Activated naive CD8-positive, alpha-beta T cell treated with anti-CD3 and anti-CD28 coated beads, Interleukin-2, amount 50 U/mL, for 24 hours (primary cell): ENCODE measurements at regions not wholly inside any gene's neighbourhood (a gene's known extent, or its start where the extent isn't known, plus 50 kb on each side); places are given as distances from the start of the nearest gene placed in this dataset.

Experiments
- ATAC-seq: fragments of 150-1000 bp; cut with Tn5 transposase; one replicate; pipeline ENCODE4 v1.10.0; 2021
- DNase-seq: peaks from one replicate; pipeline ENCODE4 v3.0.0; 2021
- H3K27ac Mint-ChIP-seq: one replicate; pipeline ENCODE4 v1.8.0; 2021; ENCODE audit warnings: mild to moderate bottlenecking, mixed read lengths
- H3K27me3 Mint-ChIP-seq: one replicate; pipeline ENCODE4 v1.8.0; 2021; ENCODE audit warnings: mixed read lengths
- H3K36me3 Mint-ChIP-seq: one replicate; pipeline ENCODE4 v1.8.0; 2021; ENCODE audit warnings: low read depth, mixed read lengths
- H3K4me1 Mint-ChIP-seq: one replicate; pipeline ENCODE4 v1.8.0; 2021; ENCODE audit warnings: mixed read lengths
- H3K4me3 Mint-ChIP-seq: one replicate; pipeline ENCODE4 v1.8.0; 2021; ENCODE audit warnings: mild to moderate bottlenecking, moderate library complexity, mixed read lengths
- H3K9me3 Mint-ChIP-seq: one replicate; pipeline ENCODE4 v1.8.0; 2021; ENCODE audit warnings: mixed read lengths

DNA sequence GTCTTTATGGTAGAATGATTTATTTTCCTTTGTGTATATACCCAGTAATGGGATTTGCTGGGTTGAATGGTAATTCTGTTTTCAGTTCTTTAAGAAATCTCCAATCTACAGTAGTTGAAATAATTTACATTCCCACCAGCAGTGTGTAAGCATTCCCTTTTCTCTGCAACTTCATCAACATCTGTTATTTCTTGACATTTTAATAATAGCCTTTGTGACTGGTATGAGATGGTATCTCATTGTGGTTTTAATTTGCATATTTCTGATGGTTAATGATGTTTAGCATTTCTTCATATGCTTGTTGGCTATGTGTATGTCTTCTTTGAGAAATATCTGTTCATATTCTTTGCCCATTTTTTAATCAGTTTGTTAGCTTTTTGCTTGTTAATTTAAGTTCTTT, 901.2 kb downstream of the METTL15 start:
- H3K4me3 Mint-ChIP-seq, result no peak overlapping the region
- DNase-seq (no peak), ATAC-seq (no peak)
- no peaks in the 10 kb centered on the region for H3K27me3 Mint-ChIP-seq
- H3K9me3 Mint-ChIP-seq, result peaks cover 11% of the 10 kb centered on the region
- no peaks in the 10 kb centered on the region for H3K4me1 Mint-ChIP-seq
- no peak overlapping the region for H3K27ac Mint-ChIP-seq
- H3K36me3 Mint-ChIP-seq, result no peaks in the 10 kb centered on the region

DNA sequence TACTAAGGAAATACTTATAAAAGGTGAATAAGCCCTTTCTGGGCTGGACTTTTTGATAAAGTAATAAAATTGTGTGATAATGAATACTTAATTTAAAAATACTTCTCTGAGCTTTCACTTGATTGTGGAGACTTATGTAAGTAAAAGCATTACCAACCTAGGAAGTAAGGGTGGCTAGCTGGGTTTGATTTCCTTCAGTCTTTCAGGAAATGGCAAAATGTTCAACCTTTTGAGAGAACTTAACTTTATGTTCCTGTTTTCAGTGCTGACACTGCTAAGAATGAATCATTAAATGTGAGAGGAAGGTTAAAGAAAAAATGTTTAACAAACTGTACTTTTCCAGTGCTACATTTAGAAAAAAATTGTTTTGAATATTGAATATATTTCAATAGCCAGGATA, 900.3 kb downstream of the METTL15 start:
- no peaks in the 10 kb centered on the region for H3K4me1 Mint-ChIP-seq
- no peaks in the 10 kb centered on the region for H3K27me3 Mint-ChIP-seq
- no peak overlapping the region for H3K4me3 Mint-ChIP-seq
- no peak for DNase-seq
- ATAC-seq, result no peak
- no peak overlapping the region for H3K27ac Mint-ChIP-seq
- H3K36me3 Mint-ChIP-seq, result no peaks in the 10 kb centered on the region
- H3K9me3 Mint-ChIP-seq, result peaks cover 11% of the 10 kb centered on the region

- no peak for ATAC-seq
- no peak for DNase-seq
- no peak overlapping the region for H3K27ac Mint-ChIP-seq
- H3K36me3 Mint-ChIP-seq, result no peaks in the 10 kb centered on the region
- no peaks in the 10 kb centered on the region for H3K4me1 Mint-ChIP-seq
- H3K27me3 Mint-ChIP-seq, result no peaks in the 10 kb centered on the region
- H3K9me3 Mint-ChIP-seq, result peaks cover 11% of the 10 kb centered on the region
- no peak overlapping the region for H3K4me3 Mint-ChIP-seq
Observed at GRCh38 chr11:29006668-29007067, 898.5 kb downstream of the METTL15 start.

DNA sequence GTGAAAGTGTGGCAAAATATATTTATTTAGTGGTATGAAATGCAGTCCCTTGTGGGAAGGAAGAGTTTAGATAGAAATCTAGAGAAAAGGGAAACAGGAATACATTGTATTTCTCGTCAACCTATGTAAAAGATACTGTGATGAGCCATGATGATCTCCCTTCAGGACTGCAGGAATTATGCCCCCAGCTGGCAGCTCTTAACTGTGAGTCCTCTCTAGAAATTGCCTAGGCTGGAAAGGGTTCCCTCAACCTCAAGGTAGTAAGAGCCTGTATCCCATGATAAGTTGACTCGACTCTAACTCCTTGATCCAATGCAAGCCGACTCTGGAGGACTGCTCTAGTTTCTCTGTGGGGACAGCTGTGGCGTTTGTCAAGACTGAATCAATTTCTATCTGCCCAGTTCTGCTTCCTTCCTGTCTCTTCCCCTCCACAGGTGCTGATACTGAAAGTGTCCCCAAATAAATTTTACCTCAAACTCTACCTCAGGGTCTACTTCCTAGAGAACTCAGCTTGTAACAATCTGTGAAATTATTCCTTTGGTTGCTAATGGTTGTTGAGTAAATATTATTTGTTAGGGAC, 897.3 kb downstream of the METTL15 start:
- Mint-ChIP-seq H3K9me3 (peaks cover 11% of the 10 kb centered on the region), H3K27ac (no peak overlapping the region), H3K36me3 (no peaks in the 10 kb centered on the region), H3K4me1 (no peaks in the 10 kb centered on the region), H3K27me3 (no peaks in the 10 kb centered on the region), H3K4me3 (no peak overlapping the region)
- DNase-seq (no peak), ATAC-seq (no peak)

- H3K27ac Mint-ChIP-seq, result no peak overlapping the region
- H3K4me1 Mint-ChIP-seq, result no peaks in the 10 kb centered on the region
- DNase-seq, result no peak
- no peaks in the 10 kb centered on the region for H3K36me3 Mint-ChIP-seq
- peaks cover 9% of the 10 kb centered on the region for H3K9me3 Mint-ChIP-seq
- H3K4me3 Mint-ChIP-seq, result no peak overlapping the region
- no peak for ATAC-seq
- no peaks in the 10 kb centered on the region for H3K27me3 Mint-ChIP-seq
Observed at GRCh38 chr11:29002816-29003215, 894.6 kb downstream of the METTL15 start.

DNA sequence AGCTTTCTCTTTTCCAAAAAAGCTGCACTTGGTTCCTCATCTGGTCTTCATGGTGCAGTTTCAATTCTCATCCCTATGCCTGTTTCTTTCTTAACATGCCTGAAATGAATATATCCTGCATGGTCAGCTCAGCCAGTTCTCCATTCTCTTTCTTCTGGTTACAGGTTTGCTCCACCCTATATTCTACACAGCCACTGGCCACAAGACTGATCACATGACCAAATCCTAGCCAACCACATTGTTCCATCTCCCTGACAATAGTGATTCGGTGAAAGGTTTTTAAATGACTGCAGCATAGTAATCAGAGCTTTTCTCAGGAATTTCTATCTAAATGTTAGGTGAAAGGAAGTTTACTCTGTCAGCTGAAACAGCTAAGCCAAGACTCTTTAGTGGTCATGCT, 891.4 kb downstream of the METTL15 start:
- Mint-ChIP-seq H3K36me3 (no peaks in the 10 kb centered on the region), H3K4me1 (no peaks in the 10 kb centered on the region), H3K27me3 (no peaks in the 10 kb centered on the region), H3K27ac (no peak overlapping the region), H3K9me3 (peaks cover 8% of the 10 kb centered on the region), H3K4me3 (no peak overlapping the region)
- ATAC-seq (no peak), DNase-seq (no peak)

DNA sequence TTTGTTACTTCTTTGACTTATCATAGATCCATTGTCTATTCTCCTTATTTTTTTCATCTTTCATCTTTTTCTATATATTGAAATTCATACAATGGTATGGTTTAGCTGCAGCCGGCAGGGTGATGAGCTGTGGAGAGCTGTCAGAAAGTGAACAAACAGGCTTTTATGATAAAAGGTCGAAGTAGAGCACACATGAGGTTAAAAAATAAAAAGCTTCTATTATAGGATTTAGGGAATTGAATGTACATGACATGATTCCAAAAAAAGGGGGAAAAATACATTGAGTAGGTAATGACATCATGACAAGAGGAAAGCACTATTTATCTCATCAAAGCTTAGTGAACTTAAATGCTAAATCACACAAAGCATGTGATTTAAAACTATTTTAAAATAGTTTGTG, 884.8 kb downstream of the METTL15 start:
- no peaks in the 10 kb centered on the region for H3K4me1 Mint-ChIP-seq
- peaks cover 14% of the 10 kb centered on the region for H3K9me3 Mint-ChIP-seq
- H3K36me3 Mint-ChIP-seq, result no peaks in the 10 kb centered on the region
- DNase-seq (no peak), ATAC-seq (no peak)
- no peak overlapping the region for H3K4me3 Mint-ChIP-seq
- no peaks in the 10 kb centered on the region for H3K27me3 Mint-ChIP-seq
- H3K27ac Mint-ChIP-seq, result no peak overlapping the region

DNA sequence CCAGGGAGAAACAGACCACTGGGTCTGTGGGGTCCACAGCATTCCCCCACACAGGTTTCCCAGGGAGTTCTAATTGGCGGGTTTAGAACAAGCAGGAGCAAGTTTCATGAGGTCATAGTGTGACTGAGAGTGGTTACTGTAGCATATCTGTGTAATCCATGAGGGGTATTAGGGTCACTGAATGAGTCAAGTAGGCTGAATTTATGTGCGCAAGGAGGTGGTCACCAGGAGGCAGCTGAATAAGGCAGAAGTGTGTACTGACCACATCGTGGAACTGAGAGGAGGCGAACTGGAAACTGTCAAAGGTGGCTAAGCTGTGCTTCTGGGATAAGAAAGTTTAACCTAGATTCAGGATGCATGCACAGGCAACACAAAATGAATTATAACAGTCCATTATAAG, 876.0 kb downstream of the METTL15 start:
- Mint-ChIP-seq H3K9me3 (peaks cover 7% of the 10 kb centered on the region), H3K27ac (no peak overlapping the region), H3K4me3 (no peak overlapping the region), H3K36me3 (no peaks in the 10 kb centered on the region), H3K27me3 (no peaks in the 10 kb centered on the region), H3K4me1 (no peaks in the 10 kb centered on the region)
- ATAC-seq (no peak), DNase-seq (no peak)

DNA sequence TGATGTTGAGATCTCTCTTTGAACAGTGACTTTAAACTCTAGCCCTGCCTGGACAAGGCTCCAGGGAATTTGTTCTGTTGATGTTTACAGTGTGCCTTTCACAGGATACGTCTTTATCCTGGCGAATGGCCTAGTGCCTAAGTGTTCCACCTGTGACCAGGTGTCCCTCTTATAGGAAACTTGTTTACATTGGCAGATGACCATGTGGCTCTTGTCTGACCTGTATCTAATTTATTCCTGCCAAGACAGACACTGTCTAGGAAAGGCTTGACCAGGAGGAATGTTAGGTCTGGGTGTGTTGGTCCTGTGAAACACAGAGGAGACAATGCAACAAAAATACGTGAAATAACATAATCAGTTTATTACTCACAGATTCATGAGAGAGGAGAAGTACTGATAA, 875.6 kb downstream of the METTL15 start:
- no peaks in the 10 kb centered on the region for H3K36me3 Mint-ChIP-seq
- peaks cover 7% of the 10 kb centered on the region for H3K9me3 Mint-ChIP-seq
- no peaks in the 10 kb centered on the region for H3K4me1 Mint-ChIP-seq
- no peaks in the 10 kb centered on the region for H3K27me3 Mint-ChIP-seq
- DNase-seq (no peak), ATAC-seq (no peak)
- no peak overlapping the region for H3K27ac Mint-ChIP-seq
- H3K4me3 Mint-ChIP-seq, result no peak overlapping the region

GRCh38 chr11:28981381-28981780, 873.2 kb downstream of the METTL15 start:
- DNase-seq (no peak), ATAC-seq (no peak)
- no peaks in the 10 kb centered on the region for H3K27me3 Mint-ChIP-seq
- H3K4me1 Mint-ChIP-seq, result no peaks in the 10 kb centered on the region
- H3K4me3 Mint-ChIP-seq, result no peak overlapping the region
- peaks cover 12% of the 10 kb centered on the region for H3K9me3 Mint-ChIP-seq
- no peak overlapping the region for H3K27ac Mint-ChIP-seq
- no peaks in the 10 kb centered on the region for H3K36me3 Mint-ChIP-seq

GRCh38 chr11:28976801-28977145, 868.6 kb downstream of the METTL15 start:
- Mint-ChIP-seq H3K4me1 (no peaks in the 10 kb centered on the region), H3K9me3 (peaks cover 10% of the 10 kb centered on the region), H3K36me3 (no peaks in the 10 kb centered on the region), H3K27me3 (no peaks in the 10 kb centered on the region), H3K4me3 (no peak overlapping the region), H3K27ac (no peak overlapping the region)
- ATAC-seq (no peak), DNase-seq (no peak)

DNA sequence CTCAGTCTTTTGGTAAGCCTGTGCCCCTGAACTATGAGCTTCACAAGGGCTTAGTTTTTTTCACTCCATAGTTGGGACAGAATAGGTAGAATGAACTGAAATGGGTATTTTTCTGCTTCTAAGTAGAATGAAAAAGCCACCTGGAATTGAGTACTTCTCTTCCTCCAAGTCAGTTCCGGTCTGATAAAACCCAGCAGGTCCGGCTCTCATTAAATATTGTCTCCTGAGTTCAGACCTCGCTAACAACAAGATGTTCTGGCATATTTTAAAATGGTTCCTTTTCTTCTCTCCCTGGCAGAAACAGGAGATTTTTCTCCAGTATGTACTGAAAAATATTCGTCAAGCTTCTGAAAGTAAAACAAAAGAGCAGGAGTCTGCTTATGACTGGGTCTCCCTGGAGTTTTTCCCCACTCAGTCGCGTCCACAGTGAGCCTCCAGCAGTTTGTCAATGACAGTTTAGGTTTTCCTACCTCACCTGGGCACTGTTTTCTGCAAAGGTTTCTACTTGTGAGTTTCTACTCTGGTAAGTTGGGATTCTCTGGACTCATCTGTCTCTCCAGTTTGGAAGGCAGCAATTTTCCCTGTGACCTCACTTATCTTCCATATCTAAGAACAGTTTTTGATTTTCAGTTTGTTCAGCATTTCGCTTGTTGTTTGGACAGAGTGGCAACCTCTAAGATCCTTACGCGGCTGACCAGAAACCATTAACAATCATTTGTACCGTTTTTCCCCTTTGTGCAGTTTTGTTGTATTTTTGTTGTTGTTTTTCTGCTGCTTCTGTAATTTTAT, 868.0 kb downstream of the METTL15 start:
- DNase-seq (no peak), ATAC-seq (no peak)
- Mint-ChIP-seq H3K9me3 (peaks cover 10% of the 10 kb centered on the region), H3K27ac (no peak overlapping the region), H3K4me3 (no peak overlapping the region), H3K27me3 (no peaks in the 10 kb centered on the region), H3K4me1 (no peaks in the 10 kb centered on the region), H3K36me3 (no peaks in the 10 kb centered on the region)

DNA sequence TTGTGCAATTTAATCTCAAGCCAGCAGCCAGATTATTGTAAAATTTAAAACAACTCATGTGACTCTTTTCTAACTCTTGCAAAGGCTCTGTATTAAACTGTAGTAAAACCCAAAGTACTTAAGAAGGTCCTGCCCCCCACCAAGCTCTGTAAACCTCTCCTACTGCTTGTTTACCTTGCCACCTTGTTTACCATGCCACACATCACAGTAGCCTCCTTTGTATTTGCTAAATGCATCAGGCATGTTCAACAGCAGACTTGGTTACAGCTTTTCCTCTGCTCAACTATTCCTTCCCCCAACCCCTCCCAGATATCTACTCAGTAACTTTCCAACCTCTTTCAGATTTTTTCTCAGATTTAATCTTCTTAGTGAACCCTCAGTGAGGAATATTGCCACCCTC, 861.6 kb downstream of the METTL15 start:
- Mint-ChIP-seq H3K4me1 (no peaks in the 10 kb centered on the region), H3K27me3 (no peaks in the 10 kb centered on the region), H3K36me3 (no peaks in the 10 kb centered on the region), H3K4me3 (no peak overlapping the region), H3K27ac (no peak overlapping the region), H3K9me3 (peaks cover 13% of the 10 kb centered on the region)
- no peak for DNase-seq
- ATAC-seq, result no peak

DNA sequence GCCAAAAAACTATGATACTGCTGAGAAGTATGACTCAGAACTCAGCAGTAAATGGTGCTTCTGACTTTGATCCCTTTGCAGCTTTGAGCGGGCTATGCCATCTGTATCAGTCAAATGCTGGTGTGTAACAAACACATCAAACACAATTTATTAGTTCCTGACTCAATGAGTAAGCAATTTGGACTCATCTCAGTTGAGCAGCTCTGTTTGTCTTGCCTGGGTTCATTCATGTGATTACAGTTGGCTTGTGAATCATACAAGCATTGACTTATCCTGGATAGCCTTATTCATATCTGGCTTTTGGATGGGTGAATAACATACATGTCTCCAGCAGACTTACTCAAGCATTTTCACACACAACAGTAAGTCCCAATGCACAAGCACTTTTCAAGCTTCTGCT, 858.8 kb downstream of the METTL15 start:
- Mint-ChIP-seq H3K27ac (no peak overlapping the region), H3K4me3 (no peak overlapping the region), H3K9me3 (peaks cover 9% of the 10 kb centered on the region), H3K4me1 (no peaks in the 10 kb centered on the region), H3K27me3 (no peaks in the 10 kb centered on the region), H3K36me3 (no peaks in the 10 kb centered on the region)
- no peak for ATAC-seq
- DNase-seq, result no peak

GRCh38 chr11:28965819-28966218, 857.6 kb downstream of the METTL15 start:
- Mint-ChIP-seq H3K4me1 (no peaks in the 10 kb centered on the region), H3K9me3 (peaks cover 9% of the 10 kb centered on the region), H3K36me3 (no peaks in the 10 kb centered on the region), H3K27me3 (no peaks in the 10 kb centered on the region), H3K4me3 (no peak overlapping the region), H3K27ac (no peak overlapping the region)
- DNase-seq (no peak), ATAC-seq (no peak)

DNA sequence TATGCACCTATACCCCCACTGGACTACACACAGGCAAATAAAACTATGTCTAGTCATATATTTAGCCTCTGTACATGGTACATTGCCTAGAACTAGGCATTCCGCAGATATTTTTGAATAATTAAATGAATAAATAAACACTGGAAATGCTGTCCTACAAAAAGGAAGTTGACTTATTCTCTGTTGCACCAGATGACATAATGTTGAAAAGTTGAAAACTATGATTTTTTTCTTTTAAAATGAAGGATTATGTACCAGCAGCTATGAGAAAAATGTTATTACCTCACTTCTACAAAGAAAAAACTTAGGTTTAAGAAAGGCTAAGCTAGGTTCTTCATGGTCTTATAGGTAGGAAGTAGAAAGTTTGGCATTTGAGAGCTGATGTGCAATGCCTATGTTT, 856.6 kb downstream of the METTL15 start:
- Mint-ChIP-seq H3K4me3 (no peak overlapping the region), H3K27me3 (no peaks in the 10 kb centered on the region), H3K27ac (no peak overlapping the region), H3K36me3 (no peaks in the 10 kb centered on the region), H3K4me1 (no peaks in the 10 kb centered on the region), H3K9me3 (peaks cover 4% of the 10 kb centered on the region)
- no peak for DNase-seq
- ATAC-seq, result no peak
